ENCODE measurements at regions not wholly inside any gene's neighbourhood (a gene's known extent, or its start where the extent isn't known, plus 50 kb on each side); places are given as distances from the start of the nearest gene placed in this dataset.

DNA sequence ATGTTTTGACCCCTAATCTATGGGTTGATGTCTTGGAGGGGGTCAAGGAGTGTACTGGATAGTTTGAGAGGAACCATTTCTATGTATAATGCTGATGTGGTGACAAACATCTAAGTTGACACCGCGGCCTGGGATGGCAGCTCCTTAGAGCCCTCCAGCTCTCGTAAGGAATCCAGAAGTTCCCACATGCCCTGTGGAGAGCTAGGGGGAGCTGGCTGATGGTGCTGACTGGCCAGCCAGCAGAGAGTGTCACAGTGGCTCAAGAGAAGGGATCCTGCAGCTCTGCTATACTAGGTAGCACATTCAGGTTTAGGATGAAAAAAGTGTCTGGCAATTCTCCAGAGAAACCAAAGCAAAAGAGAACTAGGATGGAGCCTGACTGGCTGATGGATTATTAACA is 842.2 kb upstream of the VRK2 start:
- H3K4me1 ChIP-seq, result no peaks in the 10 kb centered on the region
- no peaks in the 10 kb centered on the region for H3K36me3 ChIP-seq
- H3K9me3 ChIP-seq, result no peaks in the 10 kb centered on the region
- H3K27me3 ChIP-seq, result no peaks in the 10 kb centered on the region
- H3K27ac ChIP-seq, result no peak overlapping the region
- no peak for DNase-seq
- TF ChIP-seq POLR2A (IDR thresholded peaks at IDR 0.05), result no peak
- TF ChIP-seq, protein P1, sequence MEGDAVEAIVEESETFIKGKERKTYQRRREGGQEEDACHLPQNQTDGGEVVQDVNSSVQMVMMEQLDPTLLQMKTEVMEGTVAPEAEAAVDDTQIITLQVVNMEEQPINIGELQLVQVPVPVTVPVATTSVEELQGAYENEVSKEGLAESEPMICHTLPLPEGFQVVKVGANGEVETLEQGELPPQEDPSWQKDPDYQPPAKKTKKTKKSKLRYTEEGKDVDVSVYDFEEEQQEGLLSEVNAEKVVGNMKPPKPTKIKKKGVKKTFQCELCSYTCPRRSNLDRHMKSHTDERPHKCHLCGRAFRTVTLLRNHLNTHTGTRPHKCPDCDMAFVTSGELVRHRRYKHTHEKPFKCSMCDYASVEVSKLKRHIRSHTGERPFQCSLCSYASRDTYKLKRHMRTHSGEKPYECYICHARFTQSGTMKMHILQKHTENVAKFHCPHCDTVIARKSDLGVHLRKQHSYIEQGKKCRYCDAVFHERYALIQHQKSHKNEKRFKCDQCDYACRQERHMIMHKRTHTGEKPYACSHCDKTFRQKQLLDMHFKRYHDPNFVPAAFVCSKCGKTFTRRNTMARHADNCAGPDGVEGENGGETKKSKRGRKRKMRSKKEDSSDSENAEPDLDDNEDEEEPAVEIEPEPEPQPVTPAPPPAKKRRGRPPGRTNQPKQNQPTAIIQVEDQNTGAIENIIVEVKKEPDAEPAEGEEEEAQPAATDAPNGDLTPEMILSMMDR (IDR thresholded peaks at IDR 0.05), result no peak
- H3K4me3 ChIP-seq, result no peak overlapping the region

- no peak overlapping the region for H3K27ac ChIP-seq
- no peaks in the 10 kb centered on the region for H3K36me3 ChIP-seq
- TF ChIP-seq POLR2A (IDR thresholded peaks at IDR 0.05), result no peak
- TF ChIP-seq, protein P1 (IDR thresholded peaks at IDR 0.05), result no peak
- no peaks in the 10 kb centered on the region for H3K4me1 ChIP-seq
- no peaks in the 10 kb centered on the region for H3K9me3 ChIP-seq
- no peak for DNase-seq
- H3K4me3 ChIP-seq, result no peak overlapping the region
- no peaks in the 10 kb centered on the region for H3K27me3 ChIP-seq
Measured at GRCh38 chr2:57205241-57205640, 841.4 kb upstream of the VRK2 start.

DNA sequence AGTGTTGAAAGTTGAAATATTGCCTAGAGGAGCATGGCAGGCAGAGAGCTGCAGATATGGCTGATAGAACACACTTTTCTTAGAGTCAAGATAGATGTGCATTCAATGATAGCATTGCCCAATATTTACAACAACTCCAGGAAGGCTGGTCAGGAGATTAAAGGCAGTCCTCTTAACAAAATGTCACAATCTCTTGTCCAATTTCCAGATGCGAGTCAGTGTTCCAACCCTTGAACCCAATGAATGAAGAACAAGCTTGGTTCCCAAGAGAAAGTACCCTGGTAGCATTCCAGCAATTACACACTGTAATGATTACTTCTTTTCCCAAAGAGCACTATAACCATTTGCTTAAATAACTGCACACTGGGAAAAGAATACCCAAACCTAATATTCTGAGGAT is 839.4 kb upstream of the VRK2 start:
- TF ChIP-seq POLR2A (IDR thresholded peaks at IDR 0.05), result no peak
- TF ChIP-seq, protein P1 (IDR thresholded peaks at IDR 0.05), result no peak
- Histone ChIP-seq H3K27ac (no peak overlapping the region), H3K4me3 (no peak overlapping the region), H3K36me3 (no peaks in the 10 kb centered on the region), H3K27me3 (no peaks in the 10 kb centered on the region), H3K4me1 (no peaks in the 10 kb centered on the region), H3K9me3 (no peaks in the 10 kb centered on the region)
- DNase-seq, result no peak

- Histone ChIP-seq H3K36me3 (no peaks in the 10 kb centered on the region), H3K27me3 (no peaks in the 10 kb centered on the region), H3K4me3 (no peak overlapping the region), H3K27ac (no peak overlapping the region), H3K9me3 (no peaks in the 10 kb centered on the region), H3K4me1 (no peaks in the 10 kb centered on the region)
- TF ChIP-seq POLR2A (IDR thresholded peaks at IDR 0.05), result no peak
- TF ChIP-seq, protein P1 (IDR thresholded peaks at IDR 0.05), result no peak
- DNase-seq, result no peak
Measured at GRCh38 chr2:57209799-57210198, 836.8 kb upstream of the VRK2 start.

DNA sequence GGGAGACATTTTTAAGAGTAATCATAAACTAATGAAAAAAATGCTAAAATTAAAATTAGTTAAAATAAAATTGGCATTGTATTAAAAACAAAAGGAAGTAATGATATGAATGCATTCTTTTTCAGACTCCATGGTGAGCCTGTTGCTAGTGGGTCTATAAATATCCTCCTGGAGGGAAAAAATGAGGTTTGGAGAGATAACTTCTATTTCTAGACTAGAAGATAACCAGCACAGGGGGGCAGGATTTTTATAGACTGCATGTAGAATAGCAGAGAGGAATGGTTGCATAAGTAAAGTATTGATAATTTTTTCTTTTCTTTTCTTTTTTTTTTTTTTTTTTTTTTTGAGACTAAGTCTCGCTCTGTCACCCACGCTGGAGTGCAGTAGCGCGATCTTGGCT is 835.8 kb upstream of the VRK2 start:
- no peaks in the 10 kb centered on the region for H3K9me3 ChIP-seq
- no peak overlapping the region for H3K27ac ChIP-seq
- no peak overlapping the region for H3K4me3 ChIP-seq
- no peaks in the 10 kb centered on the region for H3K27me3 ChIP-seq
- no peak for DNase-seq
- no peaks in the 10 kb centered on the region for H3K36me3 ChIP-seq
- TF ChIP-seq, protein P1 (IDR thresholded peaks at IDR 0.05), result no peak
- no peak for TF ChIP-seq POLR2A (IDR thresholded peaks at IDR 0.05)
- no peaks in the 10 kb centered on the region for H3K4me1 ChIP-seq

- Histone ChIP-seq H3K4me3 (no peak overlapping the region), H3K9me3 (peaks cover 0 to 15% (median 0%) of the 10 kb centered on the region in 4 donors), H3K4me1 (no peaks in the 10 kb centered on the region), H3K27me3 (no peaks in the 10 kb centered on the region), H3K36me3 (no peaks in the 10 kb centered on the region), H3K27ac (no peak overlapping the region)
- no peak for DNase-seq
- TF ChIP-seq POLR2A (IDR thresholded peaks at IDR 0.05), result no peak
- TF ChIP-seq, protein P1 (IDR thresholded peaks at IDR 0.05), result no peak
Measured at GRCh38 chr2:57217013-57217412, 829.6 kb upstream of the VRK2 start.
